Activated CD8-positive, alpha-beta memory T cell treated with anti-CD3 and anti-CD28 coated beads for 36 hours (primary cell): ENCODE measurements at regions not wholly inside any gene's neighbourhood (a gene's known extent, or its start where the extent isn't known, plus 50 kb on each side); places are given as distances from the start of the nearest gene placed in this dataset.
"Not testable (repeated sequence)": the region's sequence is repeated elsewhere in the genome, so short reads cannot be mapped to it uniquely, and the experiment has no call there.

Experiments
- CTCF ChIA-PET: fragments of 350-600 bp; sonication (Branson Sonifier 250); formaldehyde crosslinking; loops from one replicate; lab custom pipeline; 2021; ENCODE audit warnings: antibody characterized with exemption; lab: Charles Lee
- POLR2A ChIA-PET: fragments of 350-600 bp; sonication (Branson Sonifier 250); formaldehyde crosslinking; loops from one replicate; lab custom pipeline; 2021; ENCODE audit warnings: antibody characterized with exemption; lab: Charles Lee

GRCh38 chr2:89326455-89326854 lies 635.0 kb downstream of the RPIA start:
- CTCF ChIA-PET, result not testable (repeated sequence)

GRCh38 chr2:89328790-89329189 lies 637.3 kb downstream of the RPIA start:
- CTCF ChIA-PET, POLR2A ChIA-PET: not testable (repeated sequence)

More at GRCh38 chr2:89326455-89326854, 635.0 kb downstream of the RPIA start:
- POLR2A ChIA-PET, result not testable (repeated sequence)
